Hepatocyte (in vitro differentiated cells): ENCODE measurements at regions not wholly inside any gene's neighbourhood (a gene's known extent, or its start where the extent isn't known, plus 50 kb on each side); places are given as distances from the start of the nearest gene placed in this dataset.
"Not testable (repeated sequence)": the region's sequence is repeated elsewhere in the genome, so short reads cannot be mapped to it uniquely, and the experiment has no call there.

Experiments
- DNase-seq: peaks from one replicate; pipeline ENCODE4 v3.0.0-alpha.2; 2016; ENCODE audit warnings: low spot score
- H2AFZ ChIP-seq: fragments of 200-600 bp; sonication (generic); 2 replicates; pipeline ENCODE4 v1.6.0; 2016; ENCODE audit warnings: antibody characterized with exemption, mild to moderate bottlenecking
- H3K27ac ChIP-seq: fragments of 200-600 bp; sonication (generic); 2 replicates; pipeline ENCODE4 v1.5.1; 2016; ENCODE audit warnings: mild to moderate bottlenecking
- H3K27me3 ChIP-seq: fragments of 200-600 bp; sonication (generic); 2 replicates; pipeline ENCODE4 v1.6.1; 2016
- H3K36me3 ChIP-seq: fragments of 200-600 bp; sonication (generic); replicated peaks from 2 replicates; pipeline ENCODE4 v1.5.1; 2016; ENCODE audit warnings: low read depth; ENCODE audit not compliant: insufficient read depth
- H3K4me1 ChIP-seq: fragments of 200-600 bp; sonication (generic); 2 replicates; pipeline ENCODE4 v1.5.1; 2016; ENCODE audit warnings: mild to moderate bottlenecking, moderate library complexity; ENCODE audit not compliant: insufficient read depth
- H3K4me2 ChIP-seq: fragments of 200-600 bp; sonication (generic); 2 replicates; pipeline ENCODE4 v1.6.0; 2016
- H3K4me3 ChIP-seq: fragments of 200-600 bp; sonication (generic); 2 replicates; pipeline ENCODE4 v1.5.1; 2016; ENCODE audit warnings: mild to moderate bottlenecking
- H3K79me2 ChIP-seq: fragments of 200-600 bp; sonication (generic); 2 replicates; pipeline ENCODE4 v1.6.0; 2017; ENCODE audit warnings: mild to moderate bottlenecking
- H3K9me2 ChIP-seq: fragments of 200-600 bp; sonication (generic); replicated peaks from 2 replicates; pipeline ENCODE4 v1.6.0; 2017; ENCODE audit warnings: mild to moderate bottlenecking; ENCODE audit not compliant: insufficient read depth
- H3K9me3 ChIP-seq: fragments of 200-600 bp; sonication (generic); 2 replicates; pipeline ENCODE4 v1.5.1; 2016; ENCODE audit warnings: low read depth, mild to moderate bottlenecking
- H4K20me1 ChIP-seq: fragments of 200-600 bp; sonication (generic); 2 replicates; pipeline ENCODE4 v1.6.0; 2016; ENCODE audit warnings: mild to moderate bottlenecking; ENCODE audit not compliant: insufficient read depth, poor library complexity, severe bottlenecking
- CTCF ChIP-seq: fragments of 200-600 bp; sonication (generic); IDR thresholded peaks from 2 replicates; pipeline ENCODE4 v1.5.1; 2016; ENCODE audit warnings: antibody characterized with exemption, mild to moderate bottlenecking; ENCODE audit not compliant: poor library complexity
- EZH2 ChIP-seq: fragments of 200-600 bp; sonication (generic); IDR thresholded peaks from 2 replicates; pipeline ENCODE4 v1.6.1; 2016; ENCODE audit warnings: antibody characterized with exemption, mild to moderate bottlenecking, borderline replicate concordance
- EZH2phosphoT487 ChIP-seq: fragments of 200-600 bp; sonication (generic); IDR thresholded peaks from one replicate; pipeline ENCODE4 v1.6.1; 2018; ENCODE audit warnings: antibody characterized with exemption, mild to moderate bottlenecking, low read depth, moderate library complexity; ENCODE audit not compliant: unreplicated experiment, severe bottlenecking
- WGBS: methylation state at CpG from one replicate; pipeline ENCODE4 v1.1.6; 2016; ENCODE audit warnings: low lambda C conversion rate; ENCODE audit errors: missing lambda C conversion rate; 5-methylcytosine and 5-hydroxymethylcytosine counted together

GRCh38 chr4:64705989-64706388, 296.7 kb upstream of the TECRL start:
- Histone ChIP-seq H3K9me2 (no peaks in the 10 kb centered on the region), H3K9me3 (no peaks in the 10 kb centered on the region), H4K20me1 (no peaks in the 10 kb centered on the region), H3K4me2 (no peak overlapping the region), H3K27me3 (no peaks in the 10 kb centered on the region), H3K79me2 (no peaks in the 10 kb centered on the region), H3K36me3 (no peaks in the 10 kb centered on the region), H2AFZ (no peak overlapping the region), H3K27ac (no peak overlapping the region), H3K4me1 (no peaks in the 10 kb centered on the region), H3K4me3 (no peak overlapping the region)
- no peak for DNase-seq
- WGBS, result 76% methylated on average over 3 of the region's 3 CpGs
- TF ChIP-seq EZH2 (no peak), EZH2phosphoT487 (no peak)

DNA sequence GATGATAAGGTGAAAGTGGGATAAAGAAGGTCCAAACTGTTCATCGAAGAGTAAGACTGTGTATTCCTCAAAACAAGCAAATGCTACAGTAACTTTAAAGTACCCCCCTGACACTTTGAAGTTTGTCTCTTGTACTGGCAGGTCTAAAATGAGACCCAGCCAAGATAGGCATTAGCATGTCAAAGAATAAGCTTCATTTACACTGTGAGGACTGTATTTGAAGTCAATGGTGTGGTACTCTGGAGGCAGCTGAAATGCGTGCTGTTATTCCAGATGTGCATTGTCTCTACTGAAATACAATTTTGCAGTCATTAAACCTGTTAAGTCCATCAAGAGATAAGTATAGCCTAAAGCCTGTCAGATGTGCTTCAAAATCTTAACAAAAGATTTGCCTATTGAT, 288.9 kb upstream of the TECRL start:
- Histone ChIP-seq H3K27ac (no peak overlapping the region), H3K9me3 (no peaks in the 10 kb centered on the region), H4K20me1 (no peaks in the 10 kb centered on the region), H3K27me3 (no peaks in the 10 kb centered on the region), H3K4me3 (no peak overlapping the region), H3K9me2 (no peaks in the 10 kb centered on the region), H3K4me2 (no peak overlapping the region), H3K4me1 (no peaks in the 10 kb centered on the region), H2AFZ (no peak overlapping the region), H3K79me2 (no peaks in the 10 kb centered on the region), H3K36me3 (no peaks in the 10 kb centered on the region)
- 76% methylated on average over 2 of the region's 2 CpGs for WGBS
- no peak for DNase-seq
- TF ChIP-seq EZH2 (no peak), EZH2phosphoT487 (no peak), CTCF (no peak)

DNA sequence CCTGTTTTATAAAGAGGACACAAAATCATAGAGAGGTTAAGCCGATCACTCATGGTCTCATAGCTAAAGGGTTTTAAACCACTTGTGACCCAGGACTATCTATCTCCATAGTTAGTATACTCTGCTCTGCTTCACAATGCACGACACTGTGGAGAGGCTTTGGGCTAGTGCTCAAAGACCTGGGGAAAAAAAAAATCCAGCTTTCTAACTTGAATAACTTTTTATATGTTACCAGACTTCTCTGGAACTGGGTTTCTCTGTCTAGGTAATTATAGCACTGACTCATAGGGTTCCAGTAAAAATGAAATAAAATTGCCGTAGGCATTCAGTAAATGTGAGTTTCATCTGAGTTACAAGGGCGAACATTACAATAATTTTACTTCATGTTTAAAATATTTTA, 273.7 kb upstream of the TECRL start:
- no peak overlapping the region for H2AFZ ChIP-seq
- DNase-seq, result no peak
- H3K4me1 ChIP-seq, result no peaks in the 10 kb centered on the region
- H3K4me2 ChIP-seq, result no peak overlapping the region
- H3K27ac ChIP-seq, result no peak overlapping the region
- no peaks in the 10 kb centered on the region for H3K79me2 ChIP-seq
- no peaks in the 10 kb centered on the region for H3K9me3 ChIP-seq
- no peak for TF ChIP-seq CTCF
- TF ChIP-seq EZH2, result no peak
- TF ChIP-seq EZH2phosphoT487, result no peak
- H3K27me3 ChIP-seq, result no peaks in the 10 kb centered on the region
- no peaks in the 10 kb centered on the region for H3K36me3 ChIP-seq
- H3K9me2 ChIP-seq, result no peaks in the 10 kb centered on the region
- no peaks in the 10 kb centered on the region for H4K20me1 ChIP-seq
- H3K4me3 ChIP-seq, result no peak overlapping the region
- WGBS, result 81% methylated on average over 4 of the region's 4 CpGs

DNA sequence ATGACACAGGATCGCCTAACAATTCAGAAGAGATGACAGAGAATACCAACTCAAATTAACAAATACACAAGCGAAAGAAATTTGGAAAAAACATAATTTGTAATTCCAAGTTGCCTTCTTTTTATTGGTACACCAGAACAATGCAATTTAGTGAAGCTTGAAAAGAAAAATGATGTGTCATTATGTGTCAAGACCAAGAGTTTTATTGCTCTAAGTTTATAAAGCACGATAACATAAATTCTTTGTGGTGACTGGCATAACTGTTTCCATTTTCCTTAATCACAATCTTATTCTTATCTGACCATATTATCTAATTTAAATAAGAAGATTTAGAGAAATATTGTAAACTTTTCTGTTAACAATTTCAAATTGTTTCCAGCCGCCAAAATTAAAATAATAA, 273.2 kb upstream of the TECRL start:
- no peaks in the 10 kb centered on the region for H3K9me3 ChIP-seq
- no peak overlapping the region for H3K4me2 ChIP-seq
- no peaks in the 10 kb centered on the region for H3K4me1 ChIP-seq
- H3K27ac ChIP-seq, result no peak overlapping the region
- H4K20me1 ChIP-seq, result no peaks in the 10 kb centered on the region
- DNase-seq, result no peak
- WGBS, result 88% methylated on average over 4 of the region's 4 CpGs
- no peak overlapping the region for H2AFZ ChIP-seq
- H3K9me2 ChIP-seq, result no peaks in the 10 kb centered on the region
- no peaks in the 10 kb centered on the region for H3K27me3 ChIP-seq
- no peaks in the 10 kb centered on the region for H3K36me3 ChIP-seq
- TF ChIP-seq EZH2 (no peak), CTCF (no peak), EZH2phosphoT487 (no peak)
- H3K4me3 ChIP-seq, result no peak overlapping the region
- no peaks in the 10 kb centered on the region for H3K79me2 ChIP-seq

DNA sequence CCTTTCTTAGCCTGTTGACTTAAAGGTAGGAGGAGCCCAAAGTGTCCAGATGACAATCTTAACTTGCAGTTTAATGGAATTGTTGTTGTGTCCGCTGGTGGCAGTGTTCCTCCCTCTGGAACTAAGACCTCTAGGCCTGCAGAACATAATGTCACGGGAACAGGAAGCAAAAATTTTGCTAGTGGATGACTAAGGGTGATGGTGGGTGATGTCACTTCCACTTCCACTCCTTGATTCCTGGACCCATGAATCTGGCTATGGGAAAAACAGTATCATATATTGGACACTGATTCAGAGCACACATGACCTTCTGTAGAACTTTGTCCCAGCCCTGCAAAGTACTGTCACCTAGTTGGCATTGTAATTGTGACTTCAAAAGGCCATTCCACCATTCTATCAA, 263.9 kb upstream of the TECRL start:
- H3K4me2 ChIP-seq, DNase-seq, H4K20me1 ChIP-seq, H3K27me3 ChIP-seq, H3K9me2 ChIP-seq, H3K27ac ChIP-seq, H3K36me3 ChIP-seq, H3K9me3 ChIP-seq, H3K4me3 ChIP-seq, H2AFZ ChIP-seq, H3K4me1 ChIP-seq, H3K79me2 ChIP-seq: not testable (repeated sequence)
- WGBS, result 79% methylated on average over 2 of the region's 2 CpGs
